ENCODE measurements at regions not wholly inside any gene's neighbourhood (a gene's known extent, or its start where the extent isn't known, plus 50 kb on each side); places are given as distances from the start of the nearest gene placed in this dataset.

DNA sequence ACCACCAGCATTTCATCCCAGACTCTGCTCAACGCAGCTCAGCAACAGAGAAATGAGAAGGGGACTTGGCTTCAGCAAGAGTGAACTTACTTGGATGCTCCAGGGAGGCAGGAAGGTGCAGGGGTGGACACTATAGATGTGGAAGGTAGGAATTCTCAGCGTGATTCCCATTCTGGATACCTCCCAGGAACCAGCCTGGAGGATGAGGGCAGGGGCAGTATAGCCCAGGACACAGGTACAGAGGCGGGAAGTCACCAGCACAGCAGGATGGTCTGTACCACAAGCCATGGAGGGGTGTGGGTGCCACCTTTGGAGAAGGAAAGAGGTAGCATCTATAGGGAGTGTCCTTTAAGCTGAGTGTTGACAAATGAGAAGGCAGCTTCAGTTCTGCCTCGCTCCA is 1275.2 kb downstream of the TBC1D22A start:
- DNase-seq = no peak

DNA sequence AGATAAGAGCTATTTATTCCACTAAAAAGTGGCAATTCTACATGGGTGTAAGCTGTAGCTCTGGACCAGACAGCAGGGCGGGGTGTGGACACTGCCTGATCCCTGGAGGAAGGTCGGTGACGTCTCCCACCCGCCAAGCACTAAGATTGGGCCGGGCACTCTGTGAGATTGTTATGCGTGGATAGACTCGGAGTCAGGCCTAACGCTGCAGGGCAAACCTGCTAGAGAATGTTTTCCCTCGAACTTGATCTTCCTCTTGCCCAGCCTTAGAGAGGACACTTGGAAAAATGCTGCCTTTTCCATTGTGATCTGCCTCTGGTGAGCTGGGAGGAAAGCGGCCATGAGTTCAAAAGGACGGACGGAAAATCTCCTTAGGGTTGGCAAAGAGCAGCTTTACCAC is 1273.4 kb downstream of the TBC1D22A start:
- DNase-seq = no peak

GRCh38 chr22:48031589-48031988 is 1269.1 kb downstream of the TBC1D22A start:
- no peak for DNase-seq

GRCh38 chr22:48025096-48025495 is 1262.6 kb downstream of the TBC1D22A start:
- DNase-seq = no peak

DNA sequence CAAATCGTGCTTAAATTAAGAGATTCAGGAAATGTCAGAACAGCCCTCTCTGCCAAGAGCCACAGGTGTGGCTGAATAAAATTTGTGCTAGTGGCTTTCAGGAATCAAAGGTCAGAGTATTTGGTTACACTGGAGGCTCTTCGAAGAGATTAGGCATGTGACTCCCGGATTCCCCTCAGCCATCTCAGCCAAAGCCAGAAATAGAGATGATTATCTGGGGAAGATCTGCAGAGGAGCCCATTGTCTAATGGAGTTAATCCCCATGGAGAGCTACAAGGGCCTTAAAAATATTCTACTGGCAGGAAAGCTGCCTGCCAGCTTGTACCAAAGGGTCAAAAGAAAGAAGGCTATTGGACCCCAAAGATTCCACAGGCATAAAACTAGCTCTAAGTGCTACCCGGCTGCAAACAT is 1259.5 kb downstream of the TBC1D22A start:
- no peak for DNase-seq

GRCh38 chr22:48018346-48018745 is 1255.9 kb downstream of the TBC1D22A start:
- no peak for DNase-seq

DNA sequence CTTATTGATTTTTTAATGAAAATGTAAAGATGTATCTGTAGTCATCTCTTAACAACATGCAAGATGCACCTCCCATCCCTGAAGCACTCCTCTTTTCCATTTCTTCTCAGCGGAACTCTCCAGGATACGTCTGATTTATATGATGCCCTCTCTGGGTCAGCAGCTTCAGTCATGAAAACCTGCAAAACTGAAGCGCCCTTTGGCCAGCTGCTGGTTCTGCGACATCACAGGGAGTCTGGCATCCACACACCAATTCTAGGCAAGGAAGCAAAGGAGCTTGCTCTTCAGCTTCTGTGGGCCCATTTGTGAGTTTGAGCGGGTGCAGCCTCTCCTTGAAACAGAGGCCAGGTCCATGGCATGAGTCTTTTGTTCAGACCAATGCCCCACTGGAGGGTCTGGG is 1253.3 kb downstream of the TBC1D22A start:
- no peak for DNase-seq

GRCh38 chr22:48004936-48005335 is 1242.5 kb downstream of the TBC1D22A start:
- DNase-seq = no peak

DNA sequence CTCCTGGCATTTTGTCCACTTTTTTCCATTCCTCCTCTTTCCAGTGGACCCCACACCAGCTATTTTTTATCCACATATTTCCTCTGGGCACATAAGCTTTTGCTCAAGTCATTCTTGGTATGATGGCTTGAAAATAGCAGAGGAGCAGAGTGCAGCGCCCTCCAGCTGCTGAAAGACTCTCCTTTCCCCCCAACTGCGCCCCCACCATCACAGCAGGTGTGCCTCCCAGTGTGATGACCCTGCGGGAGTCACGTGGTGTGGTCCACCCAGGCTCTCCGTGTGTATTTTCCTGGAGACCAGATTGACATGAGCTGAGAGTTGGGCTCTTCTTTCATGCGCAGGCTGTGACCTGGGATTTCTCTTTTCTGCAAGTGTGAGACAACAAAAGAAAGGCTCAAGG is 1241.6 kb downstream of the TBC1D22A start:
- no peak for DNase-seq

- DNase-seq = no peak
These were observed 1238.7 kb downstream of the TBC1D22A start for GRCh38 chr22:48001101-48001500.

DNA sequence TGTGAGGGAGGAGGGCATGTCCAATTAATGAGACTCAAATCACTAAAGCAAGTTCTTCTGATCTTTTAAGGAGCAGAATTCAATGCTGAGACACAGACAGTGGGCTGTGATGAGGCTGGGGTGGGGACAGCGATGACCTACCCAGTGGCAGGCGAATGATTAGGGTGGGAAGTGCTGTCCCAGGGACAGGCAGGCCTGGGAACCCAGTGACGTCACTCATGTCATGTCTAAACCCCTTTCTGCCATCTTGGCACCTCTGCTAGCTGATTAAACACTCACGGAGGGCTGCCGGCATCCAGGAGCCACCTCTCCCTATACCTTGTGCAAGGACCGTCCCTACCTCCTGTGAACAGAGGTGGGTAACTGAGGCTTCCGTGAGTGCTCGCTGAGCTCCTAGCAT is 1235.2 kb downstream of the TBC1D22A start:
- no peak for DNase-seq

- DNase-seq = no peak
These were observed 1234.7 kb downstream of the TBC1D22A start for GRCh38 chr22:47997052-47997590.

DNA sequence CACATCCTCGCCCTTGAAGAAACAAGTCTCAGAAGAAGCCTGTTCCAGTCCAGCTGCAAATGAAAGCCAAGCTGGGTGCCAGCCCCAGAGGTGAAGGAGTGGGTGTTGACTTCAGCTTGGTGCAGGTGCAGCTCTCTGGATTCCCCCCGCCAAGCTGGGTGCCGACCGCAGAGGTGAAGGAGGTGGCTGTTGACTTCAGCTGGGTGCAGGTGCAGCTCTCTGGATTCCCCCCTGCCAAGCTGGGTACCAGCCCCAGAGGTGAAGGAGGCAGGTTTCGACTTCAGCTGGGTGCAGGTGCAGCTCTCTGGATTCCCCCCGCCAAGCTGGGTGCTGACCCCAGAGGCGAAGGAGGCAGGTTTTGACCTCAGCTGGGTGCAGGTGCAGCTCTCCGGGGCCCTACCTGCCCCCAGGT is 1234.0 kb downstream of the TBC1D22A start:
- DNase-seq = no peak

DNA sequence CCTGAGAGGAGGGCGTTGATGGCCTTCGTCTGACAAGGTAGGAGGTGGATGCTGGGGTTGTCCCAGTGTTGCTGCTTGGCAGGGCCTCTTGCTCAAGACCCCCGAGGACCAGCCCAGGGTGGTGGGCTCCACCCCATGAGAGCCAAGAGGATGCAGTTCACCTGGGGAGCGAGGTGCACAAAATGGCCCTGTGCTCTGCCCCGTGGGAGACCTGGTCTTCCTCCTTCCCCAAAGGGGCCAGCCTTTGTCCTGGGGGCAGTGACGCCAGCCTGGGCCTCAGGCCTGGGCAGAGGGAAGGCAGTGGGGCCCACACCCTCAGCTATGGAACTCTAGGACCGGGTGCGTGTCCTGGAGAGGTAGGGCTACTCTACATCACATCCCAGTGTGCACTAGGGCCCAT is 1233.3 kb downstream of the TBC1D22A start:
- DNase-seq = no peak

DNA sequence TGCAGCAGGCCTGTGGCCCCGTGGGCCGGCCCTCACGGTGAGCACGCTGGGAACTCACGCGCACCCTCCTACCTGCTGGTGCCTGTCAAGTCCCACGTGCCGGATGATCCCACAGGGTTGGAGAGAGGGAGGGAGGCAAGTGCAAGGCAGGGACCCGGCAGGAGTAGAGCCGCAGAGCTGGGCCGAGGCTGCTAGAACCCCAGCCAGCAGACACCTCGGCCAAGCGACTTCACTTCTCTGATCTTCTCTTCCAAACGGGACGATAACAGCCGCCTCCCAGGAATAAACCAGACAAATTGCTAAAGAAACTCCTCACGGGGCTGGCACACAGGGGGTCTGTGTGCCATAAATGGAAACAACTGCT is 1232.8 kb downstream of the TBC1D22A start:
- no peak for DNase-seq

DNA sequence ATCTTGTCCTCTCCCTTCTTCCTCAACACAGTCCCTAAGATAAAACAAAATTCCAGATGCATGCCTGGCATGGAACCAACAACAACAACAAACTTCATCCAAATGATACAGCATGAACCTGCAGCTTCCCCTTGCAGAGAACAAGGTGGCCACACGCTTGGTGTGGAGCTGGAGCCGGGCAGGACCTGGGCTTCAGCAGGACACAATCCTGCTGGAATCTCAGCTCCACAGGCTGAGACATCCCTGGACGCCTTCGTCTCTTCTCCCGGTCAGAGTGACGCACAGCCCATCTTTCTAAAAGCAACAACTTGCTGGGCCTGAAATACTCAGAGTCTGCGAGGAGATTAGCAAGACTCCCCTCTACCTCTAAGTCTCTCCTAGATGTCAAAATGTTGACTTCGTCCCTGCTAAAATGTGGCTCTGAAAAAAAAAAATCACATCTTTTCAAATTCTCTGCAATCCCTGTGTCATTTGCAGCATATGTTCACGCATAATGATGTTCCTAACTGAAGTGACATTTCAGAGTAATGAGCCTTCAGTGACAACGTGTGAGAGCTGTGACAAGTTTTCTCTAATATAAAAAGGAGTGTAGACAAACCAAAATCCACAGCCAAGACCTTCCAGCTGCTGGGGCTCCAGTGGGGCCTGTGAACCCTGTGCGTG is 1232.3 kb downstream of the TBC1D22A start:
- DNase-seq = no peak

GRCh38 chr22:47994045-47994444 is 1231.6 kb downstream of the TBC1D22A start:
- DNase-seq = no peak

- DNase-seq = no peak
These were observed 1228.0 kb downstream of the TBC1D22A start for GRCh38 chr22:47990481-47990880.

GRCh38 chr22:47987885-47988515 is 1225.5 kb downstream of the TBC1D22A start:
- no peak for DNase-seq

GRCh38 chr22:47976219-47976618 is 1213.8 kb downstream of the TBC1D22A start:
- DNase-seq = no peak

GRCh38 chr22:47967831-47968230 is 1205.4 kb downstream of the TBC1D22A start:
- no peak for DNase-seq

- no peak for DNase-seq
These were observed 1203.9 kb downstream of the TBC1D22A start for GRCh38 chr22:47966316-47966715.

DNA sequence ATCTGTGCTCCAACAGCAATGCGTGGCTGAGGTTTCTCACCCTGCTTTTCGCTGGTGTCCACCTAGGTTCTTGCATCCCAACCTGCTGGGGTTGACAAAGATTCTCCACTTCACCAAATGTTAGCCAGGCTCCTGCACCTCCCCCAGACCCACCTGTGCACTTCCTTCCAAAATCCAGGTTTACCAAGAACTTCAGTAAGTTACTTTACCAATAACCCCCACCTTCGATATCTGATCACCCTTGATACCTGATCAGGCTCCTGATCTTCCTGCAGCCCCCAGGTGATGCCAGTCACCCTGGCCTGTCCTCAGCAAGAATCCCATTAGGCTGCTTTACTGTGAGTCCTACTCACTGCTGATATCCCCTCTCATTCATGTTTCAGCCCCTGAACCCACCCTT is 1203.4 kb downstream of the TBC1D22A start:
- no peak for DNase-seq

GRCh38 chr22:47965066-47965465 is 1202.6 kb downstream of the TBC1D22A start:
- DNase-seq = no peak

DNA sequence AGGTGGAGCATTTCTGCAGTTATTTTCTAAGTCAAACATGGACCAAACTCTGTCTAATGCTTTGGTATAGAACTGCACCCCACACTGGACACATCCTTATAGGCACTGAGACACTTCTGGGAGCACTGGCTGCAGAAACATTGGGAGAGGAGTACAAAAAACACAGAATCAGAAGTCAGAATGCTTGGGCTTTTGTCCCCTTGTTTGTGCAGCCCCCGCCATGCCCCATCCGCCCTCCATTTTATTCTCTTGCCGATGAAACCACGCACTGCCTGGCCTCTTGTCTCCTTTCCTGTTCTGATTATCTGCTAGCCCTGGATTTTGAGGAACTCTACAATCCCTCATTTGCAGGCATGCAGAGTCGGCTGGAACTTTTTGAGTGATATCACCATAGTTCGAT is 1201.2 kb downstream of the TBC1D22A start:
- no peak for DNase-seq

Measured in stimulated activated CD4-positive, alpha-beta T cell treated with anti-CD3 and anti-CD28 coated beads, Interleukin-4, amount 100 ng/mL, for 24 hours (primary cell).